Progenitor cell of endocrine pancreas (in vitro differentiated cells): ENCODE measurements at regions not wholly inside any gene's neighbourhood (a gene's known extent, or its start where the extent isn't known, plus 50 kb on each side); places are given as distances from the start of the nearest gene placed in this dataset.
"Not testable (repeated sequence)": the region's sequence is repeated elsewhere in the genome, so short reads cannot be mapped to it uniquely, and the experiment has no call there.

Experiments
- DNase-seq: peaks from one replicate; pipeline ENCODE4 v3.0.0; 2021; ENCODE audit warnings: low spot score; ENCODE audit not compliant: unreplicated experiment
- H3K27ac Mint-ChIP-seq: 2 replicates; pipeline ENCODE4 v1.8.0; 2021; ENCODE audit warnings: mild to moderate bottlenecking, moderate library complexity, mixed read lengths
- H3K27me3 Mint-ChIP-seq: 2 replicates; pipeline ENCODE4 v1.8.0; 2021; ENCODE audit warnings: mixed read lengths
- H3K36me3 Mint-ChIP-seq: 2 replicates; pipeline ENCODE4 v1.8.0; 2022; ENCODE audit warnings: mixed read lengths; ENCODE audit not compliant: insufficient read depth
- H3K4me1 Mint-ChIP-seq: 2 replicates; pipeline ENCODE4 v1.8.0; 2021; ENCODE audit warnings: low read depth, mixed read lengths
- H3K4me3 Mint-ChIP-seq: 2 replicates; pipeline ENCODE4 v1.8.0; 2021; ENCODE audit warnings: low read depth, mild to moderate bottlenecking, moderate library complexity, mixed read lengths
- H3K9me3 Mint-ChIP-seq: 2 replicates; pipeline ENCODE4 v1.8.0; 2021; ENCODE audit warnings: low read depth, mixed read lengths

DNA sequence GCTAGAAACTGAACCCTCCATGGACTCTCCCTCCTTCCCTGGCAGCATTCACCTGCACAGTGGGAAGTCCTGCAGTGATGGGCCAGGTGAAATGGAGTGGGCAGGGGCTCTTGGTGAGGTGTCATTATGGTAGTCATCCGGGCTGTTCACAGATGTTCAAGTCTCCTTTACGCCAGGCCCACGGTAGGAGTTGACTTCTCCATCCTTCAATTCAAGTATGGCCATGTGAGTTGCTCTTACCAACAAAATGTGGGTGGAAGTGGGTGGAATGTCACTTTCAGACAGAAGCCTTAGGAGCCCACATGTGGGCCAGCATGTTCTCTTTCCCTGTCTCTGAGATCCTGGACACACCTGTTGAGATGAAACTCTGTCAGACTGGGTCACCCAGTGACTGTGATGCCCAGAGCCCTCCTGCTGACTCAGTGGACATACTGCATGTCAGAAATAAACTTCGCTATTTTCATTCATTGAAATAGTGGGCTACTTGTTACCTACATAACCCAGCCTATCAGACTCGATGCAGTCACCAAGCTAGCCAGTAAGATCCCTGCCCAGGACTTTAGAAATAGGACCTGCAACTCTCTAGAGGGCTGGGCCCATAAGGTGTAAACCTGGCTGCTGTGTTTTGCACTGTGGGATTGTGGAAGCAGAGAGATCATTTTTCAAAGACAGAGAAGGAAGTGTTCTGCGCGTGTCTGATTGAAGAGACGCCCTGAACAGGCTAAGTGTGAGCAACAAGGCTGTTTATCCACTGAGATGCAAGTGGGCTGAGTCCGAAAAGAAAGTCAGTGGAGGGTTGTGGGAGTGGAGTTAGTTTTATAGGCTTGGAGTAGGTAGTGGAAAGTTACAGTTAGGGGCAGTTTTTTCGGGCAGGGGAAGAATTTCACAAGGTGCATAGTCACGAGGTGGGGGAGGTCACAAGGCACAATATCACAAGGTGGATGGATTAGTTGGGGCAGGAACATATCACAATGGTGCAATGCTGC is 174.4 kb downstream of the TRIM43 start:
- not testable (repeated sequence) for DNase-seq, H3K27me3 Mint-ChIP-seq, H3K9me3 Mint-ChIP-seq, H3K4me1 Mint-ChIP-seq, H3K27ac Mint-ChIP-seq, H3K4me3 Mint-ChIP-seq, H3K36me3 Mint-ChIP-seq

DNA sequence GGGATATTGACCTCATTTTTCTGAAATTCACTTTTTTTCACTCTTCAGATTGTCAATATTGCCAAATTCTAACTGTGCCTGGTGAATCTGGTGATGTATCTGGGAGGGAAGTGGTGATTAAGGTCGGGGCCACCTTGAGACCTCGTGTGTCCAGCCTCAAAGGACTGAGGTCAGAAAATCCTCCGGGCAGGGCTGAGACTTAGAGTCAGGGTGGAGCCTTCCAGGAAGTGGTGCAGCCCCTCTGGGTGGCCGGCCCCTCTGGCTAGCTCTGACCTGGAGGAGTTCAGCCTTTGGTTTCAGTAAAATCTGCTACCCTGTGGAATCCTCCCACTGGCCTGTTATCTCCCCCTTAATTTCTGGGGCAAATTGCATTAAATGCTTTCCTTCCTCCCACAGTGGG is 175.7 kb downstream of the TRIM43 start:
- not testable (repeated sequence) for H3K27ac Mint-ChIP-seq, H3K27me3 Mint-ChIP-seq, H3K9me3 Mint-ChIP-seq, DNase-seq, H3K4me1 Mint-ChIP-seq, H3K4me3 Mint-ChIP-seq, H3K36me3 Mint-ChIP-seq

DNA sequence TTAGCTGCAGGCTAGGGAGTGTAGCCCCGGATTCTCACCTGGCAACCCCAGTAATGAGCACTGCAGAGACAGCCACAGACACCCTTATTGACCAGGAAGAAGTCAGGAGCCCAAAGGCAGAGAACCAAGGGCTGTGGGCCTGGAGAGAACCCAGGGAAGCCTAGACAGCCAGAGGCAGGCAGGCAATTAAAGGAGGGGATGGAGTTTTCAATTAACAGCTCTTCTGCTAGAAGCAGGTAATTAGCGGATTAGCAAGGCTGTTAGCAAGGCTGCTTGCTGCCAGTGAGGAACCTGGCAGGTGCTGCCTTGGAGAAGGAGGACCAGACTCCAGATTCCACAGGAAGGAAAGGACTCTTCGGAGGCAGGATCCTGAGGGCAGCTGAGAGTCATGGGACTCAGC is 176.1 kb downstream of the TRIM43 start:
- not testable (repeated sequence) for H3K4me3 Mint-ChIP-seq, H3K9me3 Mint-ChIP-seq, H3K36me3 Mint-ChIP-seq, DNase-seq, H3K27ac Mint-ChIP-seq, H3K4me1 Mint-ChIP-seq, H3K27me3 Mint-ChIP-seq

DNA sequence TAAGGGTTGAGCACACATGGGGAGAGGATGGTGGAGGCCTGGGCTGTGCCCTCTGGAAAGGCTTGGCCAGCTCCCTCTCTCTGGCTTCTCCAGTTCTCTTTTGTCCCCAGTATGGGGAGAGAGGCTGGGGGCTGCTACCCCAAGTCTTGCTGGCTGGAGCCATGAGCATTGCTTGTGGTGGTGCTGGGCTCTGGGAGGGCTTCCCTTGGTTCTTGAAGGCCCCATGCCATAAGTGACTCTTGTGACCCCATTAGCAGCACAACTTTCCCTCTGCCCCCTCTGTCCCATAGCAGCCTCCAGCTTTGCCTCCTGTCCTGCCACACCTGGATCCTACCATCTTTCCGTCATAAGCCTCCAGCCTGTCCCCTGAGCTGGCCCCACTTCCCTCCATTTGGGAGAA is 177.5 kb downstream of the TRIM43 start:
- not testable (repeated sequence) for H3K4me3 Mint-ChIP-seq, H3K27me3 Mint-ChIP-seq, H3K4me1 Mint-ChIP-seq, H3K9me3 Mint-ChIP-seq, H3K27ac Mint-ChIP-seq, DNase-seq, H3K36me3 Mint-ChIP-seq

DNA sequence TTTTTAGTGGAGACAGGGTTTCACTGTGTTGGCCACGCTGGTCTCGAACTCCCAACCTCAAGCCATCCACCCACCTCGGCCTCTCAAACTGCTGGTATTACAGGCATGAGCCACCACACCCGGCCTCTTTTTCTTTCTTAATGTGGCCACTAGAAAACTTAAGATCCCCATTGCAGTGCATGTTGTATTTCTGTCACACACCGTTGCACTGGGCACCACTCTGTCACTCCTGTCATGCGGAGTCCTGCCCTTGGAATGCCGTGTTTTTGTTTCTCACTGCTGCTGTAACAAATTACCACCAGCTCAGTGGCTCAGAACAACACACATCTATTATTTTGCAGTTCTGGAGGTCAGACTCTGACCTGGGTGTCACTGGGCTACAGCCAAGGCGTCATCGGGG is 178.9 kb downstream of the TRIM43 start:
- H3K9me3 Mint-ChIP-seq, H3K4me1 Mint-ChIP-seq, H3K4me3 Mint-ChIP-seq, H3K27ac Mint-ChIP-seq, DNase-seq, H3K27me3 Mint-ChIP-seq, H3K36me3 Mint-ChIP-seq: not testable (repeated sequence)

DNA sequence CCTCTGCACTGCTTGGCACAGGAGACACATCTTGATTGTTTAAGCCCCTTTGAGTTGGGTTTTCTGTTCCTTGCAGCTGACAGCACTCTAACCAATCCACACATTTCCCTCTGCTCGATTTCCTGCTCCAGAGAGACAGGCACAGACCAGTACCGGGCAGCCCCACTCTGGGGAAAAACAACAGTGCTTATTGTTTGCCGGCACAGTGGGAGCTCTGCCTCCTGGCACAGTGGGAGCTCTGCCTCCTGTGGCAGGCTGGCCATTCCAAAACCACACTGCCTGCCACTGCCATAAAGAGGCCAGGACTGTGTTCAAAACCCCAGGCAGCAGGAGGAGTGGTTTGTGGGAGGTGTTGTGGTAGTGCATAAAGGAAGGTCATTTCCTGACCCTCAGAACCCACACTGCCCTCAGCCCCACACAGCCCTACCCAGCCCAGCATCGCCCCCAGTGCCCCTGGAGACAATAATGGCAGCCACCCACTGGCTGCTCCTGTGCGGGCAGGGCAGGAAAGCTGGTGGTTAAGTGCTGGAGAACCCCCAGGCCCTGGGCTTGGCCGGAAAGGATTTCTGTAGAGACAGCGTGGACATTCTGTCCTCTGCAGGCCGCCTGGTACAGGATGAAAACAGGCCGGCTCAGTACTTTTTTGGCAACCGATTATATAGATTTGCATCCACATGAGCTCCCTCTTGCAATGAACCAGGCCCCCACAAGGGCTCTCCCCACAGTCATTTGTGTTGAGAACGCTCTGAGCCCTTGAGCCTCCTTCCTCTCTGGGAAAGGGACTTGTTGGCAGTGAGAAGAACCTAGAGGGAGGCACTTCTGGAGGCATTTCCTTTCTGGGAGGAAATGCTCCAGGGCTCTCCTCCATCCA is 182.8 kb downstream of the TRIM43 start:
- not testable (repeated sequence) for H3K4me1 Mint-ChIP-seq, H3K36me3 Mint-ChIP-seq, H3K27ac Mint-ChIP-seq, H3K27me3 Mint-ChIP-seq, DNase-seq, H3K4me3 Mint-ChIP-seq, H3K9me3 Mint-ChIP-seq

DNA sequence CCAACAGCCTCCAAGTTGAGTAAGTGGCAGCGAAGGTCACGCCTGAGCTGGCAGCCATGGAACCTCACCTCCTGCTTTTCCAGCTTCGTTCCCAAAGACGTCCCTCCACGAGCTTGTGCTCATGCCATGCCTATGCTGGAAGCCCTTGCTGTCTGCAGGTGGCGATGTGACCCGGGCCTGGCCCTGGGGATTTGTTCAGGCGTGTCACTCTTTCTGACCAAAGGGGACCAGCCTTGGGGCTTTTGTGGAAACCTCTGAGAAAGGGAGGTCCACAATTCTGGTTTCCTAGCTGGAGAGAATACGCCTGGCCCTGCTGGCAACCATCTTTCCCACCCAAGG is 183.4 kb downstream of the TRIM43 start:
- not testable (repeated sequence) for H3K4me3 Mint-ChIP-seq, DNase-seq, H3K9me3 Mint-ChIP-seq, H3K27ac Mint-ChIP-seq, H3K4me1 Mint-ChIP-seq, H3K27me3 Mint-ChIP-seq, H3K36me3 Mint-ChIP-seq
